SK-N-SH (cell line): ENCODE measurements at regions not wholly inside any gene's neighbourhood (a gene's known extent, or its start where the extent isn't known, plus 50 kb on each side); places are given as distances from the start of the nearest gene placed in this dataset.

Experiments
- CTCF ChIA-PET: fragments of 300-600, 350-600 bp; formaldehyde crosslinking; extraction: SDS; loops from one replicate; lab custom pipeline; 2021; lab: Yijun Ruan, JAX
- POLR2A ChIA-PET: fragments of 350-600 bp; sonication (Branson Sonifier 250); formaldehyde crosslinking; extraction: SDS; loops from one replicate; lab custom pipeline; 2020; ENCODE audit warnings: antibody characterized with exemption, inconsistent platforms; lab: Yijun Ruan, JAX
- DNase-seq: peaks from one replicate; pipeline ENCODE4 v3.0.0; 2012
- H2AFZ ChIP-seq: fragments of 200-600 bp; sonication (generic); 2 replicates; pipeline ENCODE4 v1.8.1; 2016; ENCODE audit warnings: antibody characterized with exemption, mild to moderate bottlenecking, low read depth
- H3F3A ChIP-seq: fragments of 200-600 bp; sonication (generic); replicated peaks from 2 replicates; pipeline ENCODE3; 2016; ENCODE audit warnings: antibody characterized with exemption, mild to moderate bottlenecking; ENCODE audit not compliant: insufficient read depth
- H3K27ac ChIP-seq, 2 experiments: fragments of 200-500 bp in 1 of 2; fragments of 200-600 bp in 1 of 2; sonication (Bioruptor generic) in 1 of 2; sonication (generic), shearing (Covaris generic) in 1 of 2; 2 replicates each; pipeline versions ENCODE4 v1.5.1 to v1.6.1; 2014 to 2016; ENCODE audit warnings: low read depth in 2 of 2, inconsistent platforms in 1 of 2, low read length in 1 of 2, mild to moderate bottlenecking in 1 of 2, mixed read lengths in 1 of 2
- H3K27me3 ChIP-seq: fragments of 200-600 bp; sonication (generic), shearing (Covaris generic); 2 replicates; pipeline ENCODE4 v1.6.1; 2016; ENCODE audit warnings: mixed run types; ENCODE audit not compliant: insufficient read depth
- H3K36me3 ChIP-seq, 2 experiments: fragments of 200-500 bp in 1 of 2; fragments of 200-600 bp in 1 of 2; sonication (Bioruptor generic) in 1 of 2; sonication (generic) in 1 of 2; replicated peaks in 1 of 2; 2 replicates each; pipeline versions ENCODE3 to v1.5.1; 2014 to 2016; ENCODE audit warnings: low read length in 1 of 2, mild to moderate bottlenecking in 1 of 2; ENCODE audit not compliant: insufficient read depth in 2 of 2, control insufficient read depth in 1 of 2
- H3K4me1 ChIP-seq, 2 experiments: fragments of 200-500 bp in 1 of 2; fragments of 200-600 bp in 1 of 2; sonication (Bioruptor generic) in 1 of 2; sonication (generic), shearing (Covaris generic) in 1 of 2; 2 replicates each; pipeline versions ENCODE4 v1.5.1 to v1.6.1; 2014 to 2016; ENCODE audit warnings: low read depth in 1 of 2, low read length in 1 of 2, mixed run types in 1 of 2; ENCODE audit not compliant: insufficient read depth in 2 of 2, control insufficient read depth in 1 of 2
- H3K4me2 ChIP-seq: fragments of 200-600 bp; sonication (generic), shearing (Covaris generic); 2 replicates; pipeline ENCODE4 v1.6.1; 2017; ENCODE audit warnings: mixed run types
- H3K4me3 ChIP-seq, 2 experiments: fragments of 200-500 bp in 1 of 2; fragments of 200-600 bp in 1 of 2; sonication (Bioruptor generic) in 1 of 2; sonication (generic), shearing (Covaris generic) in 1 of 2; 2 replicates each; pipeline versions ENCODE4 v1.5.1 to v1.8.1; 2014 to 2016; ENCODE audit warnings: low read depth in 2 of 2, inconsistent platforms in 1 of 2, low read length in 1 of 2, mild to moderate bottlenecking in 1 of 2, mixed read lengths in 1 of 2, moderate library complexity in 1 of 2
- H3K79me2 ChIP-seq: fragments of 200-600 bp; sonication (generic); 2 replicates; pipeline ENCODE4 v1.8.1; 2017; ENCODE audit warnings: mild to moderate bottlenecking; ENCODE audit not compliant: insufficient read depth
- H3K9ac ChIP-seq: fragments of 200-600 bp; sonication (generic); 2 replicates; pipeline ENCODE4 v1.6.1; 2017; ENCODE audit warnings: mixed run types
- H3K9me2 ChIP-seq: fragments of 200-600 bp; sonication (generic); 2 replicates; pipeline ENCODE4 v1.6.1; 2017; ENCODE audit warnings: mixed run types
- H3K9me3 ChIP-seq: fragments of 200-600 bp; sonication (generic); 2 replicates; pipeline ENCODE4 v1.6.1; 2017; ENCODE audit warnings: mixed run types, mild to moderate bottlenecking, moderate library complexity
- H4K20me1 ChIP-seq: fragments of 200-600 bp; sonication (generic); 2 replicates; pipeline ENCODE4 v1.6.1; 2017; ENCODE audit warnings: mild to moderate bottlenecking, mixed run types; ENCODE audit not compliant: insufficient read depth
- EP300 ChIP-seq, 2 experiments: IDR thresholded peaks; 2 replicates each; pipeline versions ENCODE4 v1.4.0 to v1.6.1; 2012; ENCODE audit warnings: borderline replicate concordance in 1 of 2, low read depth in 1 of 2, low read length in 1 of 2
- GABPA ChIP-seq: IDR thresholded peaks from 2 replicates; pipeline ENCODE4 v1.4.0; 2012; ENCODE audit warnings: low read depth, mild to moderate bottlenecking
- NFIC ChIP-seq: IDR thresholded peaks from 2 replicates; pipeline ENCODE4 v1.4.0; 2012; ENCODE audit warnings: borderline replicate concordance
- RAD21 ChIP-seq: IDR thresholded peaks from 2 replicates; pipeline ENCODE4 v1.6.1; 2012; ENCODE audit warnings: mild to moderate bottlenecking, low read length
- SIN3A ChIP-seq: IDR thresholded peaks from 2 replicates; pipeline ENCODE4 v1.6.1; 2012; ENCODE audit warnings: low read depth, mild to moderate bottlenecking, low read length, moderate library complexity, borderline replicate concordance
- SMC3 ChIP-seq: IDR thresholded peaks from 2 replicates; pipeline ENCODE4 v1.6.1; 2012; ENCODE audit warnings: low read depth, low read length, improper control_type of control experiment
- TCF12 ChIP-seq: IDR thresholded peaks from 2 replicates; pipeline ENCODE4 v1.4.0; 2012
- TEAD4 ChIP-seq: IDR thresholded peaks from 2 replicates; pipeline ENCODE4 v1.4.0; 2012; ENCODE audit warnings: mild to moderate bottlenecking, borderline replicate concordance; ENCODE audit not compliant: insufficient read depth
- YY1 ChIP-seq: IDR thresholded peaks from 2 replicates; pipeline ENCODE4 v1.4.0; 2012; ENCODE audit warnings: low read depth, mild to moderate bottlenecking
- WGBS: methylation state at CpG from one replicate; pipeline ENCODE4 v1.1.6; 2017; ENCODE audit warnings: low lambda C conversion rate; 5-methylcytosine and 5-hydroxymethylcytosine counted together
- TF ChIP-seq, protein P1 (sequence below): fragments of 150-350 bp; IDR thresholded peaks from 2 replicates; pipeline ENCODE4 v1.6.1; 2017; ENCODE audit warnings: antibody characterized with exemption, low read length, low read depth, borderline replicate concordance
- TF ChIP-seq, protein P2 (sequence below): IDR thresholded peaks from 2 replicates; pipeline ENCODE4; 2012
- TF ChIP-seq, protein P3 (sequence below): IDR thresholded peaks from 2 replicates; pipeline ENCODE4 v1.6.1; 2012; ENCODE audit warnings: mild to moderate bottlenecking, low read depth, low read length, moderate library complexity
- TF ChIP-seq, protein P4 (sequence below): IDR thresholded peaks from 2 replicates; pipeline ENCODE4 v1.4.0; 2012; ENCODE audit warnings: low read depth

DNA sequence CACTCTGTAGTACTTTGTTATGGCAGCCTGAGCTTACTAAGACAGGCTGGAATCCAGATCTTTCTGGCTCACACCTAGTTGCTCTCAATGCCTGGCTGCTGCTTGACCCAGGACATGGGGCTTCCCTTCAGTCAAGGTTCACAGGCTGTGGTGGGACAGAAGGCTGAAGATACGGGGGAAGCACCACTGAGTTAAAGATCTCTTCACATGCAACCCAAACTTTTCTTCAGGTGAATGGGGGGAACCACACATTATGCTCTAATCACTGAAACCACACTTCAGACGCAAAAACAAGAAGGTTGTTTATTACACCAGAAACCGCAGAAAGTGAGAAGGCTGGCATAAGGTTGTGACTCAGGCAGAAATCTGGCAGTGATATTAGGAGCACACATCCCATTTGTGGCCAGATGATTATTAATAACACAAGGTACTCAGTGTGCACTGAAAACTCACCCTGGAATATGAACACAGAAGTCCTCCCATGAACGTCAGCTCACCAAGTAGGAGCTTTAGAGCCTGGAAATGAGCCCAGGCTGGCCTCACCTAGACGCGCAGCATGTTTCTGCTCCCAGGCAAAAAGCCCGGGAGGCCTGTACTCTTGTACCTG lies 230.5 kb upstream of the CHRNA7 start:
- Histone ChIP-seq H4K20me1 (no peaks in the 10 kb centered on the region), H3K4me2 (no peak overlapping the region), H3K27ac (no peak overlapping the region), H3F3A (no peaks in the 10 kb centered on the region), H3K9me2 (no peaks in the 10 kb centered on the region), H2AFZ (no peak overlapping the region), H3K27me3 (no peaks in the 10 kb centered on the region), H3K4me1 (peaks cover 0 to 19% of the 10 kb centered on the region in 2 experiments; a peak in 1 of 4 replicates), H3K36me3 (no peaks in the 10 kb centered on the region), H3K4me3 (no peak overlapping the region), H3K9ac (no peak overlapping the region), H3K9me3 (no peaks in the 10 kb centered on the region), H3K79me2 (no peaks in the 10 kb centered on the region)
- TF ChIP-seq TCF12 (no peak), SIN3A (no peak), SMC3 (no peak), TEAD4 (no peak), YY1 (no peak), RAD21 (no peak), GABPA (no peak), NFIC (no peak), EP300 (IDR thresholded peaks at IDR 0.05; ENCODE audit: borderline replicate concordance in 1 of 2, low read depth in 1 of 2, low read length in 1 of 2) (no peak)
- TF ChIP-seq, protein P1, sequence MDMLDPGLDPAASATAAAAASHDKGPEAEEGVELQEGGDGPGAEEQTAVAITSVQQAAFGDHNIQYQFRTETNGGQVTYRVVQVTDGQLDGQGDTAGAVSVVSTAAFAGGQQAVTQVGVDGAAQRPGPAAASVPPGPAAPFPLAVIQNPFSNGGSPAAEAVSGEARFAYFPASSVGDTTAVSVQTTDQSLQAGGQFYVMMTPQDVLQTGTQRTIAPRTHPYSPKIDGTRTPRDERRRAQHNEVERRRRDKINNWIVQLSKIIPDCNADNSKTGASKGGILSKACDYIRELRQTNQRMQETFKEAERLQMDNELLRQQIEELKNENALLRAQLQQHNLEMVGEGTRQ = no peak
- TF ChIP-seq, protein P2, sequence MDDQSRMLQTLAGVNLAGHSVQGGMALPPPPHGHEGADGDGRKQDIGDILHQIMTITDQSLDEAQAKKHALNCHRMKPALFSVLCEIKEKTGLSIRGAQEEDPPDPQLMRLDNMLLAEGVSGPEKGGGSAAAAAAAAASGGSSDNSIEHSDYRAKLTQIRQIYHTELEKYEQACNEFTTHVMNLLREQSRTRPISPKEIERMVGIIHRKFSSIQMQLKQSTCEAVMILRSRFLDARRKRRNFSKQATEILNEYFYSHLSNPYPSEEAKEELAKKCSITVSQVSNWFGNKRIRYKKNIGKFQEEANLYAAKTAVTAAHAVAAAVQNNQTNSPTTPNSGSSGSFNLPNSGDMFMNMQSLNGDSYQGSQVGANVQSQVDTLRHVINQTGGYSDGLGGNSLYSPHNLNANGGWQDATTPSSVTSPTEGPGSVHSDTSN = no peak
- TF ChIP-seq, protein P3, sequence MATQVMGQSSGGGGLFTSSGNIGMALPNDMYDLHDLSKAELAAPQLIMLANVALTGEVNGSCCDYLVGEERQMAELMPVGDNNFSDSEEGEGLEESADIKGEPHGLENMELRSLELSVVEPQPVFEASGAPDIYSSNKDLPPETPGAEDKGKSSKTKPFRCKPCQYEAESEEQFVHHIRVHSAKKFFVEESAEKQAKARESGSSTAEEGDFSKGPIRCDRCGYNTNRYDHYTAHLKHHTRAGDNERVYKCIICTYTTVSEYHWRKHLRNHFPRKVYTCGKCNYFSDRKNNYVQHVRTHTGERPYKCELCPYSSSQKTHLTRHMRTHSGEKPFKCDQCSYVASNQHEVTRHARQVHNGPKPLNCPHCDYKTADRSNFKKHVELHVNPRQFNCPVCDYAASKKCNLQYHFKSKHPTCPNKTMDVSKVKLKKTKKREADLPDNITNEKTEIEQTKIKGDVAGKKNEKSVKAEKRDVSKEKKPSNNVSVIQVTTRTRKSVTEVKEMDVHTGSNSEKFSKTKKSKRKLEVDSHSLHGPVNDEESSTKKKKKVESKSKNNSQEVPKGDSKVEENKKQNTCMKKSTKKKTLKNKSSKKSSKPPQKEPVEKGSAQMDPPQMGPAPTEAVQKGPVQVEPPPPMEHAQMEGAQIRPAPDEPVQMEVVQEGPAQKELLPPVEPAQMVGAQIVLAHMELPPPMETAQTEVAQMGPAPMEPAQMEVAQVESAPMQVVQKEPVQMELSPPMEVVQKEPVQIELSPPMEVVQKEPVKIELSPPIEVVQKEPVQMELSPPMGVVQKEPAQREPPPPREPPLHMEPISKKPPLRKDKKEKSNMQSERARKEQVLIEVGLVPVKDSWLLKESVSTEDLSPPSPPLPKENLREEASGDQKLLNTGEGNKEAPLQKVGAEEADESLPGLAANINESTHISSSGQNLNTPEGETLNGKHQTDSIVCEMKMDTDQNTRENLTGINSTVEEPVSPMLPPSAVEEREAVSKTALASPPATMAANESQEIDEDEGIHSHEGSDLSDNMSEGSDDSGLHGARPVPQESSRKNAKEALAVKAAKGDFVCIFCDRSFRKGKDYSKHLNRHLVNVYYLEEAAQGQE = no peak
- TF ChIP-seq, protein P4, sequence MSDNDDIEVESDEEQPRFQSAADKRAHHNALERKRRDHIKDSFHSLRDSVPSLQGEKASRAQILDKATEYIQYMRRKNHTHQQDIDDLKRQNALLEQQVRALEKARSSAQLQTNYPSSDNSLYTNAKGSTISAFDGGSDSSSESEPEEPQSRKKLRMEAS = no peak
- ChIA-PET POLR2A (no interaction called here), CTCF (interaction anchor here (1.2 kb wide), 1 partner anchor 53 kb away, joined by 3 read pairs; no protein-coding TSS in a partner anchor)
- WGBS = 40% methylated on average over 4 of the region's 7 CpGs
- no peak for DNase-seq
